Heart left ventricle (tissue), 13 donors: ENCODE measurements at regions not wholly inside any gene's neighbourhood (a gene's known extent, or its start where the extent isn't known, plus 50 kb on each side); places are given as distances from the start of the nearest gene placed in this dataset.

ENCODE experiments used
- CTCF ChIP-seq, 12 donors: fragments of 200-600 bp; sonication (generic) in 4 of 12; IDR thresholded peaks; one replicate each; pipeline versions ENCODE4 v1.5.0 to v1.8.0; 2018 to 2022; ENCODE audit warnings: antibody characterized with exemption in 12 of 12, mild to moderate bottlenecking in 5 of 12
- POLR2A ChIP-seq, 2 donors: fragments of 450-650 bp; IDR thresholded peaks; one replicate each; pipeline ENCODE4 v1.6.1; 2017; ENCODE audit warnings: antibody characterized with exemption in 2 of 2, mild to moderate bottlenecking in 2 of 2, moderate library complexity in 2 of 2
- donor health status: ischemic (EF 13 %, LVEDD 7.1; RV severe dilation, severe dysfunction).
- donor health status: DM: no; HTN: yes; CAD: no.
- donor health status: DM: no; HTN: no; CAD: no.
- donor health status: ischemic (EF 25% LVEDD 6.9; RV normal size, moderate dysfunction).
- donor health status: ischemic (EF 25% LVEDD 5.7; RV mildly dilated, moderate dysfunction).
- donor health status: ischemic (EF 35%, LVEDD 5.7; RV mildly dilated, moderate dysfunction).
- donor health status: nonischemic (EF 11% LVEDD 7.7; RV severe dilation, severe dysfunction).
- donor health status: DM: yes; HTN: yes; CAD: no.
- donor health status: PGD.
- donor health status: ischemic (EF 29% LVEDD 5.4; RV normal size, mild dysfunction).
- donor health status: nonischemic (EF 23%, LVEDD 6.1; RV moderate dilation, normal function).

- TF ChIP-seq CTCF (IDR thresholded peaks at IDR 0.05) (no peak), POLR2A (IDR thresholded peaks at IDR 0.05) (no peak)
Measured at GRCh38 chr1:217364220-217364619, 266.7 kb downstream of the GPATCH2 start.
